ENCODE measurements at regions not wholly inside any gene's neighbourhood (a gene's known extent, or its start where the extent isn't known, plus 50 kb on each side); places are given as distances from the start of the nearest gene placed in this dataset.

GRCh38 chr11:116473206-116473769 lies 299.5 kb downstream of the BUD13 start:
- TF ChIP-seq POLR2A (IDR thresholded peaks at IDR 0.05) = no peak
- TF ChIP-seq, protein P1, sequence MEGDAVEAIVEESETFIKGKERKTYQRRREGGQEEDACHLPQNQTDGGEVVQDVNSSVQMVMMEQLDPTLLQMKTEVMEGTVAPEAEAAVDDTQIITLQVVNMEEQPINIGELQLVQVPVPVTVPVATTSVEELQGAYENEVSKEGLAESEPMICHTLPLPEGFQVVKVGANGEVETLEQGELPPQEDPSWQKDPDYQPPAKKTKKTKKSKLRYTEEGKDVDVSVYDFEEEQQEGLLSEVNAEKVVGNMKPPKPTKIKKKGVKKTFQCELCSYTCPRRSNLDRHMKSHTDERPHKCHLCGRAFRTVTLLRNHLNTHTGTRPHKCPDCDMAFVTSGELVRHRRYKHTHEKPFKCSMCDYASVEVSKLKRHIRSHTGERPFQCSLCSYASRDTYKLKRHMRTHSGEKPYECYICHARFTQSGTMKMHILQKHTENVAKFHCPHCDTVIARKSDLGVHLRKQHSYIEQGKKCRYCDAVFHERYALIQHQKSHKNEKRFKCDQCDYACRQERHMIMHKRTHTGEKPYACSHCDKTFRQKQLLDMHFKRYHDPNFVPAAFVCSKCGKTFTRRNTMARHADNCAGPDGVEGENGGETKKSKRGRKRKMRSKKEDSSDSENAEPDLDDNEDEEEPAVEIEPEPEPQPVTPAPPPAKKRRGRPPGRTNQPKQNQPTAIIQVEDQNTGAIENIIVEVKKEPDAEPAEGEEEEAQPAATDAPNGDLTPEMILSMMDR (IDR thresholded peaks at IDR 0.05) = no peak

All from esophagus squamous epithelium (tissue), 4 donors.